K562 (cell line): ENCODE measurements at regions not wholly inside any gene's neighbourhood (a gene's known extent, or its start where the extent isn't known, plus 50 kb on each side); places are given as distances from the start of the nearest gene placed in this dataset.

Experiments used
- E2F1 ChIP-seq: sonication (generic); formaldehyde crosslinking; IDR thresholded peaks from 2 replicates; pipeline ENCODE4 v1.8.1; 2023; ENCODE audit warnings: mild to moderate bottlenecking, missing genetic modification reagents, moderate library complexity
- SRSF3 ChIP-seq: fragments of 200-400 bp; formaldehyde crosslinking; IDR thresholded peaks from 2 replicates; pipeline ENCODE4 v1.6.1; 2016; ENCODE audit warnings: mild to moderate bottlenecking, low read length, moderate library complexity; ENCODE audit not compliant: insufficient read depth
- ZNF583 ChIP-seq: fragments of 250-450 bp; sonication (Bioruptor Pico); IDR thresholded peaks from 2 replicates; pipeline ENCODE4 v1.4.0; 2020

GRCh38 chr7:69435711-69436110 lies 162.6 kb upstream of the AUTS2 start:
- TF ChIP-seq SRSF3, result no peak
- no peak for TF ChIP-seq E2F1 (CRISPR knock-in tag)
- TF ChIP-seq ZNF583 (CRISPR knock-in tag), result no peak
